ENCODE measurements at regions not wholly inside any gene's neighbourhood (a gene's known extent, or its start where the extent isn't known, plus 50 kb on each side); places are given as distances from the start of the nearest gene placed in this dataset.

DNA sequence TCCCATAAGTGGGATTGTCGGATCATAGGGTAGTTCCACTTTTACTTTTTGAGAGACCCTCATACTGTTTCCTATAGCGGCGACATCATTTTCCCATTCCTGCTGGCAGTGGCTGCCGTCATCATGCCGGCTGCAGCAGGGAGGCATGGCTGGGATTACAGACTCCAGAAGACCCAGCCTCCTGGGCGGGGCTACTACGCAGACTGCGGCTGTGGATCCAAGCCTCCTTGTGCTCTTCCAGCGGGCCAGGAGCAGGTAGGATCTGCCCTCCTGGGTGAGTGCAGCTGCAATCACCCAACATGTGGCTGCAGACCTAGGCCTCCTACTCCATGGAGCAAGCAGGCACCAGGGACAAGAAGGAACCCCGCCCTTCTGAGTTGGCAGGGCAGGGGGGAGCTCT, 359.2 kb downstream of the GALR1 start:
- TF ChIP-seq POLR2A (IDR thresholded peaks at IDR 0.05) (no peak), CTCF (IDR thresholded peaks at IDR 0.05) (no peak), POLR2AphosphoS5 (IDR thresholded peaks at IDR 0.05) (no peak), EP300 (IDR thresholded peaks at IDR 0.05; ENCODE audit: low read depth) (no peak)

DNA sequence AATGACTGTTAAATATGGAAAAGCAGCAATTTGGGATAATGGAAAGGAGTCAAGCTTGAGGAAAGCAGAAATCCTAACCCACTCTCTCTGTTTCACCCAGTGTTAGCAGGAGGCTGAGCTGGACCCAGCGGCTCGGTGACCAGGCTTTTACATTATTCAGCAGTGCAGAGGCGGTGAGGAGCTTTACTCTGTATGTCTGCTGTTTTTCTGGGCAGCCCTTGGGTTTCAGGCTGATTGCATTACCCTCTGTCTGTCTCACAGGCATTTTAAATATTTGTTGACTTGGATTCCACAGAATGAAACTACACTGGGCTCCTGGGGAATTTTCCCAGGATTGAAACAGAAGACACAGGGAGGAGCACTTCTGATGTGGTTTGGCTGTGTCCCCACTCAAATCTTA, 368.0 kb downstream of the GALR1 start:
- in situ Hi-C loops (cut with MboI; ENCODE audit: low pct_ligation_motif_present in 1 of 4, low pct_unique_long_range_greater_than_20kb in 1 of 4, low sequenced_read_pairs in 3 of 4) = no loop called here
- Histone ChIP-seq H3K27me3 (no peaks in the 10 kb centered on the region), H3K4me1 (no peaks in the 10 kb centered on the region), H3K9me3 (no peaks in the 10 kb centered on the region), H3K36me3 (no peaks in the 10 kb centered on the region), H3K4me3 (no peak overlapping the region), H3K27ac (no peak overlapping the region)
- TF ChIP-seq POLR2A (IDR thresholded peaks at IDR 0.05) (no peak), EP300 (IDR thresholded peaks at IDR 0.05; ENCODE audit: low read depth) (no peak), POLR2AphosphoS5 (IDR thresholded peaks at IDR 0.05) (no peak), CTCF (IDR thresholded peaks at IDR 0.05) (no peak)
- intact Hi-C loops (cut with DNase I; ENCODE audit: low total_unique reads) = no loop called here
- DNase-seq = no peak
- WGBS, 2 donors (ENCODE audit: low coverage in 1 of 2) = 81% methylated on average over 3 of the region's 3 CpGs; no CpG with 5 or more reads in 1 of the 2 donors

More for the DNA sequence above, 359.2 kb downstream of the GALR1 start:
- in situ Hi-C loops (cut with MboI; ENCODE audit: low pct_ligation_motif_present in 1 of 4, low pct_unique_long_range_greater_than_20kb in 1 of 4, low sequenced_read_pairs in 3 of 4) (no loop called here), intact Hi-C loops (cut with DNase I; ENCODE audit: low total_unique reads) (no loop called here)
- Histone ChIP-seq H3K4me3 (no peak overlapping the region), H3K27me3 (no peaks in the 10 kb centered on the region), H3K9me3 (no peaks in the 10 kb centered on the region), H3K27ac (no peak overlapping the region), H3K4me1 (no peaks in the 10 kb centered on the region), H3K36me3 (no peaks in the 10 kb centered on the region)
- 91 to 93% methylated on average over 3 to 10 of the region's 10 CpGs for WGBS, 2 donors (ENCODE audit: low coverage in 1 of 2)
- DNase-seq = no peak

GRCh38 chr18:77619525-77619924, 369.9 kb downstream of the GALR1 start:
- Histone ChIP-seq H3K9me3 (no peaks in the 10 kb centered on the region), H3K27me3 (no peaks in the 10 kb centered on the region), H3K27ac (no peak overlapping the region), H3K4me3 (no peak overlapping the region), H3K4me1 (no peaks in the 10 kb centered on the region), H3K36me3 (no peaks in the 10 kb centered on the region)
- TF ChIP-seq POLR2A (IDR thresholded peaks at IDR 0.05) = no peak
- no peak for TF ChIP-seq POLR2AphosphoS5 (IDR thresholded peaks at IDR 0.05)
- TF ChIP-seq EP300 (IDR thresholded peaks at IDR 0.05; ENCODE audit: low read depth) = no peak
- TF ChIP-seq CTCF (IDR thresholded peaks at IDR 0.05) = no peak
- intact Hi-C loops (cut with DNase I; ENCODE audit: low total_unique reads) (no loop called here), in situ Hi-C loops (cut with MboI; ENCODE audit: low pct_ligation_motif_present in 1 of 4, low pct_unique_long_range_greater_than_20kb in 1 of 4, low sequenced_read_pairs in 3 of 4) (no loop called here)
- DNase-seq = no peak

- H3K4me1 ChIP-seq = no peaks in the 10 kb centered on the region
- H3K27me3 ChIP-seq = no peaks in the 10 kb centered on the region
- intact Hi-C loops (cut with DNase I; ENCODE audit: low total_unique reads) (no loop called here), in situ Hi-C loops (cut with MboI; ENCODE audit: low pct_ligation_motif_present in 1 of 4, low pct_unique_long_range_greater_than_20kb in 1 of 4, low sequenced_read_pairs in 3 of 4) (no loop called here)
- no peaks in the 10 kb centered on the region for H3K9me3 ChIP-seq
- WGBS, 2 donors (ENCODE audit: low coverage in 1 of 2) = 64% methylated on average over 8 of the region's 8 CpGs; no CpG with 5 or more reads in 1 of the 2 donors
- no peak for DNase-seq
- H3K27ac ChIP-seq = no peak overlapping the region
- H3K36me3 ChIP-seq = no peaks in the 10 kb centered on the region
- H3K4me3 ChIP-seq = no peak overlapping the region
- TF ChIP-seq CTCF (IDR thresholded peaks at IDR 0.05) (no peak), POLR2A (IDR thresholded peaks at IDR 0.05) (no peak), POLR2AphosphoS5 (IDR thresholded peaks at IDR 0.05) (no peak), EP300 (IDR thresholded peaks at IDR 0.05; ENCODE audit: low read depth) (no peak)
Measured at GRCh38 chr18:77622009-77622692, 372.5 kb downstream of the GALR1 start.
